ENCODE measurements at regions not wholly inside any gene's neighbourhood (a gene's known extent, or its start where the extent isn't known, plus 50 kb on each side); places are given as distances from the start of the nearest gene placed in this dataset.

GRCh38 chr4:41853973-41854372 is 81.3 kb upstream of the TMEM33 start:
- intact Hi-C loops (cut with DNase I, micrococcal nuclease): no loop called here
- H3K9me3 ChIP-seq: no peaks in the 10 kb centered on the region
- DNase-seq (no peak), ATAC-seq (no peak)
- no peaks in the 10 kb centered on the region for H3K4me1 ChIP-seq (ENCODE audit: low read depth)
- no peaks in the 10 kb centered on the region for H3K36me3 ChIP-seq (ENCODE audit: low read depth)
- no peak for TF ChIP-seq CTCF (IDR thresholded peaks at IDR 0.05)
- no peak overlapping the region for H3K4me3 ChIP-seq

GRCh38 chr4:41852229-41852628 is 83.0 kb upstream of the TMEM33 start:
- Histone ChIP-seq H3K36me3 (ENCODE audit: low read depth) (no peaks in the 10 kb centered on the region), H3K9me3 (no peaks in the 10 kb centered on the region), H3K4me1 (ENCODE audit: low read depth) (no peaks in the 10 kb centered on the region), H3K4me3 (no peak overlapping the region)
- intact Hi-C loops (cut with DNase I, micrococcal nuclease): no loop called here
- TF ChIP-seq CTCF (IDR thresholded peaks at IDR 0.05): no peak
- no peak for ATAC-seq
- no peak for DNase-seq

GRCh38 chr4:41851621-41852020 is 83.6 kb upstream of the TMEM33 start:
- Histone ChIP-seq H3K9me3 (no peaks in the 10 kb centered on the region), H3K36me3 (ENCODE audit: low read depth) (no peaks in the 10 kb centered on the region), H3K4me3 (no peak overlapping the region), H3K4me1 (ENCODE audit: low read depth) (no peaks in the 10 kb centered on the region)
- ATAC-seq: no peak
- TF ChIP-seq CTCF (IDR thresholded peaks at IDR 0.05): no peak
- intact Hi-C loops (cut with DNase I, micrococcal nuclease): no loop called here
- no peak for DNase-seq

DNA sequence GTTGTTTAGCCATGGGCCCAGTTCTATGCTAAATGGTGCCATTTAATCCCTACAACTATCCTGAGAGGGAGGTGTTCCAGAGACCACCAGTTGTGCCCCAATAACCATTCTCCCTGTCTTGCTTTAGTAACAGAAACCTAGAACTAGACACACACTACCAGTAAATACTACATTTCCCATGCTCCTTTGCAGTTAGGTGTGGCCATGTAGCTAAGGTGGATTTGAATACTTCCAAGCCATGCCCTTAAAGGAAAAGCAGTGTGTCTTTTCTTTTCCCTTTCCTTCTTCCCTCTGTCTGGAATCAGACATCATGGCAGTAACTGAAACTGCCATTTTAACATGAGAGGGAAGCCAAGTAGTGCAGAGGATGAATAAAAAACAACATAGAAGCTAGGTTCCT is 90.9 kb upstream of the TMEM33 start:
- no peaks in the 10 kb centered on the region for H3K4me1 ChIP-seq (ENCODE audit: low read depth)
- no peak for TF ChIP-seq CTCF (IDR thresholded peaks at IDR 0.05)
- H3K4me3 ChIP-seq: no peak overlapping the region
- intact Hi-C loops (cut with DNase I, micrococcal nuclease): no loop called here
- H3K9me3 ChIP-seq: no peaks in the 10 kb centered on the region
- ATAC-seq (peak; percentile 45), DNase-seq (peak in 1 of 3 donors; percentile 3)
- no peaks in the 10 kb centered on the region for H3K36me3 ChIP-seq (ENCODE audit: low read depth)

DNA sequence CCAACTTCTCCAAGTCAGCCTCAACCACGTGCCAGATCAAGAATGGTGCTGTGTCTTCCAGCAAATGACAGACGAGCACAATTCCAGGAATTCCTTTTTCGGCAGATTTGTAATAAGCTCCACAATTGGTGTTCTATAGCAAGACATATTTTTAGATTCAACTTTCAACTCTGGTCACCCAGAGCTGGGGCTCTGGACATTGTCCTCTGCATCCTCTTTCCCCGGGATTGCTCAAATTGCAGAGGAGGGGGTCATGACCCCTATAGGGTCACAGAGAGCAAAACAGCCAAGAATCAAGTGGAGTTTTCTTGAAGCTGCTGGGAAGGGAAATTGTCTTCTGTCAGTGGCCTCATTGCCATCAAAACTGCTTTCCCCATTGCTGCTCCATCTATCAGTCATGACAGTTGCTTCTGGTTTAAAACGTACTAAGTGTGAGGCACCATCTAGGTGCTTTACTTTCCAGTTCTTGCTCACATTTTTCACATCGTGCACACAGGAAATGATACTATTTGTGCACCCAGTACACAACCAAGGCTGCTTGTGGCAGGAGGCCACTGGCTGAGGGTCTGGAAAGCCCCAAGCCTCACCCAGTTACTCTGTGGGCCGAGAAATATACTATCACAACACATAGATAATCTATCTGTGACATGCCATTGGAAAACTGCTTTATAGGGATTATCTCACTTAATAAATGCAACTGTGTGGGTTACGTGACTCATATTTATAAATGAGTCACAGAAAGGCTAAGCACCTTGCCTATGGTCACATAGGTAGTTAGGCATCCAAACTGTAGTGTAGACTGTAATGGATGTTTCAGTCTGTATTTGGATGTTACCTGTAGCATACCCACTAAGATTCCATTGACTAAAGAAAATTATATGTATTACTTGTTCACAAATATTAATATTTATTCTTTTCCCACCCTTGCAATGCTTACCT is 91.7 kb upstream of the PHOX2B start:
- no peaks in the 10 kb centered on the region for H3K36me3 ChIP-seq (ENCODE audit: low read depth)
- H3K4me3 ChIP-seq: no peak overlapping the region
- ATAC-seq (no peak), DNase-seq (no peak)
- intact Hi-C loops (cut with DNase I, micrococcal nuclease): no loop called here
- TF ChIP-seq CTCF (IDR thresholded peaks at IDR 0.05): no peak
- H3K9me3 ChIP-seq: no peaks in the 10 kb centered on the region
- no peaks in the 10 kb centered on the region for H3K4me1 ChIP-seq (ENCODE audit: low read depth)
